ENCODE measurements at regions not wholly inside any gene's neighbourhood (a gene's known extent, or its start where the extent isn't known, plus 50 kb on each side); places are given as distances from the start of the nearest gene placed in this dataset.

DNA sequence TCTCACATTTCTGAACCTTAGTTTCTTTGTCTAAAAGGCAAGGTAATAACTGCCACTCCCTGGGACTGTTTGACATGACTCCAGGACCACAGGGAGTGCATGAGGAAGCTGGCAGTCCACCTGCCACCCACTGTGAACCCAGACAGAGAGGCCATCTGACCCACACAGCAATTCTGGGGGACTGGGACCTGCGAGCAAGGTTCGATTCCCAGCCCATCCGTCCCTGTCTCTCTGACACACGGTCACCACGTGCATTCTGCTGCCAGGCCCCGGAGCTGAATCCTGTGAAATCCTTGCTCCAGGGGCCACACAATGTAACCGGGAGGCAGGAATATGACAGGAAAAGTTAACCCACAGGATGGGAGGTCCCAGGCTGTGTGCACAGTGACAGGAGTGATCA is 218.8 kb upstream of the FOXF1 start:
- TF ChIP-seq, protein P1, sequence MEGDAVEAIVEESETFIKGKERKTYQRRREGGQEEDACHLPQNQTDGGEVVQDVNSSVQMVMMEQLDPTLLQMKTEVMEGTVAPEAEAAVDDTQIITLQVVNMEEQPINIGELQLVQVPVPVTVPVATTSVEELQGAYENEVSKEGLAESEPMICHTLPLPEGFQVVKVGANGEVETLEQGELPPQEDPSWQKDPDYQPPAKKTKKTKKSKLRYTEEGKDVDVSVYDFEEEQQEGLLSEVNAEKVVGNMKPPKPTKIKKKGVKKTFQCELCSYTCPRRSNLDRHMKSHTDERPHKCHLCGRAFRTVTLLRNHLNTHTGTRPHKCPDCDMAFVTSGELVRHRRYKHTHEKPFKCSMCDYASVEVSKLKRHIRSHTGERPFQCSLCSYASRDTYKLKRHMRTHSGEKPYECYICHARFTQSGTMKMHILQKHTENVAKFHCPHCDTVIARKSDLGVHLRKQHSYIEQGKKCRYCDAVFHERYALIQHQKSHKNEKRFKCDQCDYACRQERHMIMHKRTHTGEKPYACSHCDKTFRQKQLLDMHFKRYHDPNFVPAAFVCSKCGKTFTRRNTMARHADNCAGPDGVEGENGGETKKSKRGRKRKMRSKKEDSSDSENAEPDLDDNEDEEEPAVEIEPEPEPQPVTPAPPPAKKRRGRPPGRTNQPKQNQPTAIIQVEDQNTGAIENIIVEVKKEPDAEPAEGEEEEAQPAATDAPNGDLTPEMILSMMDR (IDR thresholded peaks at IDR 0.05; ENCODE audit: insufficient read depth, low read length): no peak
- TF ChIP-seq GABPA (IDR thresholded peaks at IDR 0.05; ENCODE audit: low read depth): no peak
- TF ChIP-seq POLR2AphosphoS5 (IDR thresholded peaks at IDR 0.05; ENCODE audit: low read depth): no peak

Data from HL-60 (cell line).